ENCODE measurements at regions not wholly inside any gene's neighbourhood (a gene's known extent, or its start where the extent isn't known, plus 50 kb on each side); places are given as distances from the start of the nearest gene placed in this dataset.

DNA sequence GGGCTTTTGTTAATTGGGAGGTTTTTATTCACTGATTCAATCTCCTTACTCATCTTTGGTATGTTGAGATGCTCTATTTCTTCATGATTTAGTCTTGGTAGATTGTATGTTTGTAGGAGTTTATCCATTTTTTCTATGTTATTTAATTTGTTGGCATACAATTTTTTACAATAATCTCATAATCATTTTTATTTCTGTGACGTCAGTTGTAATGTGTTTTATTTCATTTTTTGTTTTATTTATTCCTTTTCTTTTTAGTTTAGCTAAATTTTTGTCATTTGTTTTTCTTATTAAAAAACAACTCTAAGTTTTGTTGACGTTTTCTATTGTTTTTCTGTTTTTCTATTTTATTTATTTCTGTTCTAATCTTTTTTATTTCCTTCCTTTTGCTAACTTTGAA lies 389.8 kb downstream of the HS3ST3B1 start:
- CTCF ChIA-PET = interaction anchor here (1.5 kb wide), 1 partner anchor 94 kb away, joined by 3 read pairs; no protein-coding TSS in a partner anchor
- POLR2A ChIA-PET = no interaction called here

DNA sequence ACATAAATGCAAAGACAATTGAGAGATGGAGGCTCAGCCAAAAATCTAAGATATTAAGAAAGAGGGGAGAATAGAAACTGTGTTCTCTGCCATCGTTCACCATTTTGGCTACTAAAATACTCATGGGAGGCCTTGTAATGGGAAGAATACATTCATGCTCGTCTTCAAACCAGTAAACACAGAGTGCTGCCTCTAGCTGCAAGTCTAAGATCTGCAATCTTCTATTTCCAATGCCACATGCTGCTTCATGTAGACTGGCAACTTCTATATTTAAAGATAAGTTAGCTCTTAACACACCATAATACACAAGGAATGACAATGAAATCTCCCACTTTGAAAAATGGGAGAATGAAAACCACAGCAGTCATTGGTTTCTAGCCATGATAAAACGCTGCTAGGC lies 387.3 kb downstream of the HS3ST3B1 start:
- TF ChIP-seq, protein P1, sequence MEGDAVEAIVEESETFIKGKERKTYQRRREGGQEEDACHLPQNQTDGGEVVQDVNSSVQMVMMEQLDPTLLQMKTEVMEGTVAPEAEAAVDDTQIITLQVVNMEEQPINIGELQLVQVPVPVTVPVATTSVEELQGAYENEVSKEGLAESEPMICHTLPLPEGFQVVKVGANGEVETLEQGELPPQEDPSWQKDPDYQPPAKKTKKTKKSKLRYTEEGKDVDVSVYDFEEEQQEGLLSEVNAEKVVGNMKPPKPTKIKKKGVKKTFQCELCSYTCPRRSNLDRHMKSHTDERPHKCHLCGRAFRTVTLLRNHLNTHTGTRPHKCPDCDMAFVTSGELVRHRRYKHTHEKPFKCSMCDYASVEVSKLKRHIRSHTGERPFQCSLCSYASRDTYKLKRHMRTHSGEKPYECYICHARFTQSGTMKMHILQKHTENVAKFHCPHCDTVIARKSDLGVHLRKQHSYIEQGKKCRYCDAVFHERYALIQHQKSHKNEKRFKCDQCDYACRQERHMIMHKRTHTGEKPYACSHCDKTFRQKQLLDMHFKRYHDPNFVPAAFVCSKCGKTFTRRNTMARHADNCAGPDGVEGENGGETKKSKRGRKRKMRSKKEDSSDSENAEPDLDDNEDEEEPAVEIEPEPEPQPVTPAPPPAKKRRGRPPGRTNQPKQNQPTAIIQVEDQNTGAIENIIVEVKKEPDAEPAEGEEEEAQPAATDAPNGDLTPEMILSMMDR (IDR thresholded peaks at IDR 0.05; ENCODE audit: control extremely low read depth, extremely low read depth, low read depth, missing control alignments) = no peak
- ChIA-PET POLR2A (no interaction called here), CTCF (no interaction called here)
- DNase-seq (ENCODE audit: extremely low spot score) = no peak

More for the DNA sequence above, 389.8 kb downstream of the HS3ST3B1 start:
- no peak for DNase-seq (ENCODE audit: extremely low spot score)
- TF ChIP-seq, protein P1 (IDR thresholded peaks at IDR 0.05; ENCODE audit: control extremely low read depth, extremely low read depth, low read depth, missing control alignments) = no peak

DNA sequence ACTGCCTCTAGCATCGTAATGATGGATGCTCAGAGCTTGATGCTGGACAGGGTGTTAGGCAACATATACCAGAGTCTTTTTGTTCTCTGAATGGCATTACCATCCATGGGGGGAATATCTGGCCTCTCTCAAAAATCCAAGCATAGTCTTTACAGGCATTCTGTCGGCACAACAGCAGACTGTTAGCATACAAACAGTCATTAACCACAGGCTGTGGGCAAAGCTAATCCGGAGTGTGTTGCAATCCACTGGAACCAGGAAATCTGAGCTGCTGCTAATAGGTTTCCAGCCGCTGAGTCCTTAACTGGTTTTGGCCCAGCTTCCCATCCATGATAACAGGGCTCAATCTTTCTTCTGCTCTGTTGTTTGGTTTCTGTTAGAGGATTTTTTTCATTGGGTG lies 371.9 kb downstream of the HS3ST3B1 start:
- CTCF ChIA-PET = interaction anchor here (1.4 kb wide), 1 partner anchor 13 kb away, joined by 5 read pairs; no protein-coding TSS in a partner anchor
- POLR2A ChIA-PET = no interaction called here
- DNase-seq (ENCODE audit: extremely low spot score) = no peak
- TF ChIP-seq, protein P1 (IDR thresholded peaks at IDR 0.05; ENCODE audit: control extremely low read depth, extremely low read depth, low read depth, missing control alignments) = no peak

DNA sequence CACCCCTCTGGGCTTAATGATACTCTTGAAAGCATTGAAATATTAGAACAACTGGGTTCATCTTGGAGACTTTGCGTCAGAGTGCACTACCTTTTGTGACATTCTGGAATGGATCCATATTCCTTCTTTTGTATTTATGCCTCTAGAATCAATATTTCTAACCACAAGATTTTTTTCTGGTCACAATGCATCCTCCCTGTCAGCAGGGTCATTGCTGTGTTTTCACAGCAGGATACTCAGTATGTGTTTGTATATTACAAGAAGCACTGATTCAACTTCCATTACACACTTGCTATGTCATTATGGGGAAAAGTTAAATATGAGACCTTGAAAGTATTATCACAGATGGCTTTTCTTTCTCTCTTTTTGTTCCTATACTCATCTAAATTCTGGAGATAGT lies 370.0 kb downstream of the HS3ST3B1 start:
- TF ChIP-seq, protein P1 (IDR thresholded peaks at IDR 0.05; ENCODE audit: control extremely low read depth, extremely low read depth, low read depth, missing control alignments) = no peak
- CTCF ChIA-PET = no interaction called here
- POLR2A ChIA-PET = no interaction called here
- no peak for DNase-seq (ENCODE audit: extremely low spot score)

DNA sequence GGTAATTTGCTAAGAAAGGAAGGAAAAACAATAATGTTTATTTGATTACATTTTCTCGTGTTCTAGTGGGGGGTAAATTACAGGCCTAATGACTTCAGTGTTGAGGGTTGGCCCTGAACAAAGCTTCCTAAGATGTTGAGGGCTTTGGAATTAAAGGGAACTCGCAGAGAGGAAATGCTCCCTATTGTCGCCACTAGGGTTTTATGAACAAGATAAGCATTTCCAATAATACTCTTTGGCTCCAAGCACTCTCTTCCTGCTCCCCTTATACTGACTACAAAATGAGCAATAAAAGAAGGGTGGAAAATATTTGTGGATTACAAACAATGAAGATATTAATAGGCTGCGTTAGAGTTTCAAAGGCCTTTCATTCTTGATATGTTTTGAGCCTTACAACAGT lies 363.6 kb downstream of the HS3ST3B1 start:
- no peak for DNase-seq (ENCODE audit: extremely low spot score)
- POLR2A ChIA-PET = no interaction called here
- TF ChIP-seq, protein P1 (IDR thresholded peaks at IDR 0.05; ENCODE audit: control extremely low read depth, extremely low read depth, low read depth, missing control alignments) = no peak
- CTCF ChIA-PET = no interaction called here

DNA sequence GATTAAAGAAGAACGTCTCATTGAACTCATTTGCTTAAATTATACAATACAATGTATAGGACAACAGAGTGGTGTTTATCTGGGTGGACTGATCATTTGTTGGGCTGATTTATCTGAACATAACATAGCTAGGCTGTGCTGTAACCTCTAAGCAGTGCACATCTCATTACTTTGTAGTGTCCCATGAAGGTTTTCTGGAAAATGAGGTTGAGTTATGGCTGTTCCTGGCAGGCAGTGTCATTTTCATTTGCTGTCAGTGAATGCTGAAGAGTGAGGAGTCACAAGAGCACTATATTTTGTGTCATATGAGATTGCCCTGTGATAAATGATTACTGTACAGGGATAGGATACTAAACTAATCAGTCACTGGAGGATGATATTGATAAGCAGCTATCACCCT lies 340.2 kb downstream of the HS3ST3B1 start:
- TF ChIP-seq, protein P1 (IDR thresholded peaks at IDR 0.05; ENCODE audit: control extremely low read depth, extremely low read depth, low read depth, missing control alignments) = no peak
- POLR2A ChIA-PET = no interaction called here
- CTCF ChIA-PET = no interaction called here
- no peak for DNase-seq (ENCODE audit: extremely low spot score)

DNA sequence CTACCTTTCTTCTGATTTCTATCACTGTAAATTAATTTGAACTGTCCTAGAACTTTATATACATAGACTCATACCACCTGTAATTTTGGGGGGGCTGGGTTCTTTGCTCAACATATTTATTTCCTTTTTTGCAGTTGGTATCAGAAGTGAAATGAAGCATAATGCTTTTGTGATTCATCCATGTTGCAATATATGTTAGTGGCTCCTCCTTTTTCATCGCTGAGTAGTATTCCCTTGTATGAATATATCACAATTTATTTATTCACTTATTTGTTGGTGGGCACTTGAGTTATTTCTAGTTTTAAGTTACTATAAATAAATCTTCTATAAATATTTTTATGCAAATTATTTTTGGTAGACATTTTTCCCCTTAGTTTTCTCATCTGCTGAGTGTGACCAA lies 336.4 kb downstream of the HS3ST3B1 start:
- POLR2A ChIA-PET = no interaction called here
- DNase-seq (ENCODE audit: extremely low spot score) = no peak
- CTCF ChIA-PET = no interaction called here
- TF ChIP-seq, protein P1 (IDR thresholded peaks at IDR 0.05; ENCODE audit: control extremely low read depth, extremely low read depth, low read depth, missing control alignments) = no peak
